G401 (cell line): ENCODE measurements at regions not wholly inside any gene's neighbourhood (a gene's known extent, or its start where the extent isn't known, plus 50 kb on each side); places are given as distances from the start of the nearest gene placed in this dataset.

ENCODE experiments used
- DNase-seq: peaks from one replicate; pipeline ENCODE4 v3.0.0-alpha.2; 2015; ENCODE audit warnings: low spot score
- in situ Hi-C: cut with HindIII; loops from 2 replicates; pipeline ENCODE4 v1.10.0; 2016; ENCODE audit warnings: low sequenced_read_pairs, mixed read lengths

GRCh38 chr15:101124731-101125451 lies 127.0 kb downstream of the CHSY1 start:
- in situ Hi-C loops = no loop called here
- DNase-seq = no peak

GRCh38 chr15:101123222-101123910 lies 128.5 kb downstream of the CHSY1 start:
- no peak for DNase-seq
- in situ Hi-C loops = no loop called here

- in situ Hi-C loops = no loop called here
- DNase-seq = no peak
Measured at GRCh38 chr15:101122806-101123205, 129.0 kb downstream of the CHSY1 start.

DNA sequence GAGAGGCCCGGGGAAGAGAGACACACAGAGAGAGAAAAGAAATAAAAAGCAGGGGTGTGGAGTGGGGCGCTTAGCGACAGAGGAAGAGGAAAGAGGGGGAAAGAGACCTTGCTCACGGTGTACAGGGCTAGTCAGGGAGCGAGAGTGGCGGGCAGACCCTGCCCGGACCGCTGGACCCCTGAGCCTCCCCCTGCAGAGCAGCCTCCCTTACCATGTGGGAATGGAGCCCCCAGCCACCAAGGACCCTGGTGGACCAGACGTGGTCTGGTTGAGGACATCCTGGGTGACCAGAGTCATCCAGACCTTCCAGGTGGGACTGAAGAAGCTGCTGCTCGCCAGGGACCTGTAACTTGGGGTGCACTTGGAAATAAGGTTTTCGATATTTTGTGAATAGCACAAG lies 129.6 kb downstream of the CHSY1 start:
- no peak for DNase-seq
- in situ Hi-C loops = no loop called here

DNA sequence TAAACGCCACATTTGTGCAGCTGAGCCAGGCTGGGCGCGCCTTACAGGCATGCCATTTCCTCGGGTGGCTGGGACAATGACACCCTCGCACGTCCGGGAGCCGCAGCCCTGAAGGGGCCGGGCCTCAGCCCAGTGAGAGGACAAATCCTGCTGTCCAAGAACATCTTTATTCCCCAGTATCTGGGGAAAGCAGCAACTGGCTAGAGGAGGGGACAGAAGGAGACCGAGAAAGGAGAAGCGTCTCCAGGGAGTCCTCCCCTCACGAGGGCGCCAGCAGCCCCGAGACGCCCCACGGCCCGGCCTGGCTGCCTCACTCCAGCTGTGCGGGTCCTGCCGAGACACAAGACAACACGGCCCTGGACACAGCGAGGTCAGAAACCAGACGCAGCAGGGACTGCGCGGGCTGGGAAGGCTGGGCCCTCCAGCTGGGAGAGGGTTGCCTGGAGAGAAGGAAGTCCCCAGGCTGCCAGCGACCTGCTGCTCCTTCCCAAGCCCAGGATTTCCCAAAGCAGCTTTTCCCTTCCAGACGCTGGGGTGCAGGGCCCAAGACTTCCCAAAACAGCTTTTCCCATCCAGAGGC lies 130.2 kb downstream of the CHSY1 start:
- DNase-seq = peak; percentile 21
- in situ Hi-C loops = no loop called here

DNA sequence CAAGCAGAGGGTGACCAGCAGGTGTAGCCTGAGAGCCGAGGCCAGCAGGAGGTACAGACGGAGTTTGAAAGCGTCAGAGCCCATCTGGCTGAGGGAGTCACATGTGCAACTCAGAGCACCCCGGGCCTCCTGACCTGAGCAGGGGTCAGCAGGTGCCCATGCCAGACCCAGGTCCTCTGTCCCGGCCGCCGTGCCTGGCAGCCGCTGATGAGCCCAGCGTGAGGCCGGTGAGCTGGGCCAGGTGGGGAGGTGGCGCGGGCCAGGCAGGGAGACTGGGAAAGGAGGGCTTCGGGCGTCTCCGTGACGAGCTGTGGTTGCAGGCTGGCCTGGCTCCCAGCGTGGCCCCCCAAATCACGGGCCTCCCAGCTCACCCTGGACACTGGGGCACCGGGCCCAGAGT lies 130.9 kb downstream of the CHSY1 start:
- in situ Hi-C loops = no loop called here
- peak; percentile 17 for DNase-seq

DNA sequence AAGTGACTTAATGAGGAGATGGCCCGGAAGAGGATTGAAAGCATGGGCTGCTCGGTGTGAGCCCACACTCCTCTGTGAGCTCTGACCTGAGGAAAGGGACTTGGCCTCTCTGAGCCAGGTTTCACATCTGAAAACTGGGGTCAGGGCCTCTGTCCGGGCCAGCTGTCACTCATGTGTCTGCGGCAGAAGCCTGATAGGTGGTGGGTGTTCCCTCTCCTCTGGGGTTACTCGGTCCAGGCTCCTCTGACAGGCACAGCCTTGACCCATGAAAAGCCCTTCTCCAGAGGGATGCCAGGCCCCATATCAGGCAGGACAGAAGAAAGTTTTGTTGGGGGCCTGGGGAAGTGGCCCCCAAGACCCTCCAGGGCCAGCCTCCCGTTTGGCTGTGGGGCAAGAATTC lies 131.4 kb downstream of the CHSY1 start:
- in situ Hi-C loops = no loop called here
- no peak for DNase-seq
